A549 (cell line): ENCODE measurements at regions not wholly inside any gene's neighbourhood (a gene's known extent, or its start where the extent isn't known, plus 50 kb on each side); places are given as distances from the start of the nearest gene placed in this dataset.

Experiments used
- ATAC-seq, 2 experiments: fragments of 200-7000 bp in 1 of 2; fragments of >200 bp in 1 of 2; cut with Nextera tagmentation in 1 of 2; cut with Tn5 transposase in 1 of 2; 3 replicates each; pipeline versions ENCODE4 v1.8.0 to v1.9.1; 2018 to 2020; ENCODE audit warnings: mild to moderate bottlenecking in 1 of 2, moderate library complexity in 1 of 2
- CTCF ChIA-PET: fragments of 300-600 bp; sonication (Branson Sonifier 250); formaldehyde crosslinking; extraction: SDS; loops from one replicate; lab custom pipeline; 2021; ENCODE audit warnings: antibody characterized with exemption, inconsistent platforms; lab: Yijun Ruan, JAX
- POLR2A ChIA-PET: fragments of 350-600 bp; formaldehyde crosslinking; extraction: SDS; loops from one replicate; lab custom pipeline; 2021; ENCODE audit warnings: antibody characterized with exemption, inconsistent platforms; lab: Yijun Ruan, JAX
- DNase-seq, 2 experiments: peaks; one replicate each; pipeline versions ENCODE4 v3.0.0 to v3.0.0-alpha.2; 2011 to 2016; ENCODE audit warnings: low read depth in 1 of 2, low spot score in 1 of 2
- FAIRE-seq: peaks from 2 replicates; lab custom pipeline; 2011; peaks lifted over from hg19 to GRCh38; lab: Jason Lieb, UNC
- H3K27ac ChIP-seq, 2 experiments: fragments of >200 bp; sonication (Bioruptor Twin); formaldehyde crosslinking; 3 replicates each; pipeline ENCODE4 v1.5.1; 2016 to 2017
- H3K4me1 ChIP-seq: fragments of >200 bp; sonication (Bioruptor Twin); formaldehyde crosslinking; 3 replicates; pipeline ENCODE4 v1.6.1; 2016
- H3K4me2 ChIP-seq: fragments of >200 bp; sonication (Bioruptor Twin); formaldehyde crosslinking; 3 replicates; pipeline ENCODE4 v1.6.1; 2016
- H3K4me3 ChIP-seq: fragments of >200 bp; sonication (Bioruptor Twin); formaldehyde crosslinking; 3 replicates; pipeline ENCODE4 v1.5.1; 2016
- H3K9me3 ChIP-seq: fragments of >200 bp; sonication (Bioruptor Twin); formaldehyde crosslinking; 3 replicates; pipeline ENCODE4 v1.6.1; 2016
- BCL3 ChIP-seq: fragments of >200 bp; sonication (Bioruptor Twin); formaldehyde crosslinking; IDR thresholded peaks from 3 replicates; pipeline ENCODE4 v1.6.1; 2016
- CHD4 ChIP-seq: fragments of 200-600 bp; sonication (generic); IDR thresholded peaks from 2 replicates; pipeline ENCODE4 v1.6.1; 2016; ENCODE audit warnings: antibody characterized with exemption, mild to moderate bottlenecking, borderline replicate concordance
- EHF ChIP-seq: fragments of 250-450 bp; sonication (Bioruptor Pico); IDR thresholded peaks from 2 replicates; pipeline ENCODE4 v1.5.0; 2020; ENCODE audit warnings: mild to moderate bottlenecking
- FOSL2 ChIP-seq, 2 experiments: fragments of 450-650 bp in 1 of 2; fragments of >200 bp in 1 of 2; sonication (Bioruptor Twin) in 1 of 2; formaldehyde crosslinking; IDR thresholded peaks; 2 replicates each; pipeline versions ENCODE4 v1.5.0 to v1.6.1; 2016 to 2020; ENCODE audit warnings: mild to moderate bottlenecking in 1 of 2, moderate library complexity in 1 of 2
- HMGXB4 ChIP-seq: fragments of 250-450 bp; sonication (Bioruptor Pico); IDR thresholded peaks from 2 replicates; pipeline ENCODE4 v1.5.0; 2021; ENCODE audit warnings: mild to moderate bottlenecking, moderate library complexity, borderline replicate concordance
- PBX3 ChIP-seq: IDR thresholded peaks from 2 replicates; pipeline ENCODE4 v1.6.1; 2012
- REST ChIP-seq: fragments of 200-600 bp; sonication (generic); IDR thresholded peaks from 2 replicates; pipeline ENCODE4 v1.6.1; 2016; ENCODE audit warnings: antibody characterized with exemption, mild to moderate bottlenecking, moderate library complexity
- RNF2 ChIP-seq: fragments of 200-600 bp; sonication (generic); IDR thresholded peaks from 2 replicates; pipeline ENCODE4 v1.6.1; 2016; ENCODE audit warnings: low read depth, mild to moderate bottlenecking, antibody characterized with exemption, moderate library complexity, borderline replicate concordance
- SREBF2 ChIP-seq: fragments of 450-650 bp; IDR thresholded peaks from 2 replicates; pipeline ENCODE4 v1.6.1; 2014; ENCODE audit warnings: mild to moderate bottlenecking, moderate library complexity
- WGBS: methylation state at CpG from one replicate; pipeline ENCODE4 v1.1.6; 2017; ENCODE audit errors: missing lambda C conversion rate; 5-methylcytosine and 5-hydroxymethylcytosine counted together

GRCh38 chr22:47380692-47381091 lies 618.2 kb downstream of the TBC1D22A start (continued):
- TF ChIP-seq EHF (CRISPR knock-in tag) (no peak), BCL3 (no peak)

GRCh38 chr22:47379037-47379436 lies 616.6 kb downstream of the TBC1D22A start:
- POLR2A ChIA-PET = no interaction called here

More at GRCh38 chr22:47379037-47379436, 616.6 kb downstream of the TBC1D22A start:
- Histone ChIP-seq H3K9me3 (no peaks in the 10 kb centered on the region), H3K4me3 (no peak overlapping the region), H3K4me1 (no peaks in the 10 kb centered on the region), H3K27ac (no peak overlapping the region), H3K4me2 (no peak overlapping the region)
- DNase-seq (no peak), ATAC-seq (no peak), FAIRE-seq (no peak)
- TF ChIP-seq FOSL2 (IDR thresholded peaks at IDR 0.05) (no peak), FOSL2 (CRISPR knock-in tag; IDR thresholded peaks at IDR 0.05) (no peak), HMGXB4 (CRISPR knock-in tag) (no peak), CHD4 (no peak), PBX3 (no peak), RNF2 (no peak), REST (no peak), SREBF2 (no peak)
- CTCF ChIA-PET = no interaction called here
- WGBS = 87% methylated on average over 27 of the region's 37 CpGs
